HEK293T (cell line): ENCODE measurements at regions not wholly inside any gene's neighbourhood (a gene's known extent, or its start where the extent isn't known, plus 50 kb on each side); places are given as distances from the start of the nearest gene placed in this dataset.

Experiments
- CTCF ChIA-PET: fragments of 350-600 bp; formaldehyde crosslinking; extraction: SDS; loops from one replicate; lab custom pipeline; 2021; ENCODE audit warnings: antibody characterized with exemption, inconsistent platforms; lab: Yijun Ruan, JAX
- POLR2A ChIA-PET: fragments of 350-600 bp; formaldehyde crosslinking; extraction: SDS; loops from one replicate; lab custom pipeline; 2020; ENCODE audit warnings: antibody characterized with exemption, inconsistent platforms; lab: Yijun Ruan, JAX
- DNase-seq: peaks from one replicate; pipeline ENCODE4 v3.0.0; 2012; ENCODE audit warnings: mixed read lengths; ENCODE audit errors: extremely low spot score
- ARNT ChIP-seq: fragments of 450-650 bp; IDR thresholded peaks from 2 replicates; pipeline ENCODE4 v1.6.1; 2017; ENCODE audit warnings: mild to moderate bottlenecking
- BHLHE40 ChIP-seq: fragments of 450-650 bp; IDR thresholded peaks from 2 replicates; pipeline ENCODE4 v1.6.1; 2016; ENCODE audit warnings: mild to moderate bottlenecking, moderate library complexity, borderline replicate concordance
- CTBP1 ChIP-seq: fragments of 450-650 bp; IDR thresholded peaks from 2 replicates; pipeline ENCODE4 v1.6.1; 2016; ENCODE audit warnings: borderline replicate concordance
- ELF4 ChIP-seq: fragments of 450-650 bp; IDR thresholded peaks from 2 replicates; pipeline ENCODE4 v1.6.1; 2017; ENCODE audit warnings: antibody characterized with exemption
- FOXA1 ChIP-seq: fragments of 450-650 bp; IDR thresholded peaks from 2 replicates; pipeline ENCODE4 v1.6.1; 2016; ENCODE audit warnings: mild to moderate bottlenecking
- FOXK2 ChIP-seq: fragments of 450-650 bp; IDR thresholded peaks from 2 replicates; pipeline ENCODE4 v1.6.1; 2016; ENCODE audit warnings: mild to moderate bottlenecking
- FOXM1 ChIP-seq: fragments of 450-650 bp; IDR thresholded peaks from 2 replicates; pipeline ENCODE4 v1.6.1; 2017; ENCODE audit warnings: mild to moderate bottlenecking, borderline replicate concordance
- HDGF ChIP-seq: fragments of 450-650 bp; IDR thresholded peaks from 2 replicates; pipeline ENCODE4 v1.6.1; 2017; ENCODE audit warnings: antibody characterized with exemption, borderline replicate concordance
- L3MBTL2 ChIP-seq: fragments of 450-650 bp; conservative IDR thresholded peaks from 2 replicates; pipeline ENCODE4 v1.6.1; 2016; ENCODE audit warnings: mild to moderate bottlenecking
- LEF1 ChIP-seq: fragments of 450-650 bp; IDR thresholded peaks from 2 replicates; pipeline ENCODE4 v1.6.1; 2017; ENCODE audit warnings: mild to moderate bottlenecking, borderline replicate concordance
- NFRKB ChIP-seq: fragments of 450-650 bp; IDR thresholded peaks from 2 replicates; pipeline ENCODE4 v1.6.1; 2016; ENCODE audit warnings: mild to moderate bottlenecking, moderate library complexity
- SP1 ChIP-seq: fragments of 450-650 bp; IDR thresholded peaks from 2 replicates; pipeline ENCODE4 v1.6.1; 2017
- SUZ12 ChIP-seq: fragments of 450-650 bp; IDR thresholded peaks from 2 replicates; pipeline ENCODE4 v1.6.1; 2016; ENCODE audit warnings: mild to moderate bottlenecking
- TARDBP ChIP-seq: fragments of 450-650 bp; IDR thresholded peaks from 2 replicates; pipeline ENCODE4 v1.6.1; 2016
- ZNF384 ChIP-seq: fragments of 450-650 bp; IDR thresholded peaks from 2 replicates; pipeline ENCODE4 v1.6.1; 2016
- TF ChIP-seq, protein P1 (sequence below): fragments of 450-650 bp; IDR thresholded peaks from 2 replicates; pipeline ENCODE4 v1.6.1; 2016

DNA sequence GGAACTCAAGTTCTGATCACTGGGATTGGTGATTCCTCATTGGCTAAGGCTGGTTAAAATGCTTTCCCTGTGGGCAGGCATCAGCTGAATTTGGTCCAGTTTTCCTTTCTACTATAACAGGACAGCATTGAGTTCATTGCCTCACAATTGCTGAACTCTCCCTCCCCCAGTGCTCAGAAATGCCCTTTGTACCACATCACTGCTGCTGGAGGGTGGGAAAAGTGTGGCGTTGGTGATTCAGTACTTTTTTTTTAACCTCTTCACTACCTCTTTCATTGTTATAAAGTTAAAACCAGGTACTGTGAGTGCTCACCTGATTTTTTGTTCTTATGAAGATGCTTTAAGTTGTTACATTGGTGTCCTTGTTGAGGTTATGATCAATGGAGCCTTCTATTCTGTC is 69.3 kb upstream of the IL2 start:
- CTCF ChIA-PET: no interaction called here
- TF ChIP-seq FOXA1: no peak
- no peak for TF ChIP-seq CTBP1
- no peak for TF ChIP-seq L3MBTL2
- POLR2A ChIA-PET: no interaction called here
- DNase-seq: no peak

DNA sequence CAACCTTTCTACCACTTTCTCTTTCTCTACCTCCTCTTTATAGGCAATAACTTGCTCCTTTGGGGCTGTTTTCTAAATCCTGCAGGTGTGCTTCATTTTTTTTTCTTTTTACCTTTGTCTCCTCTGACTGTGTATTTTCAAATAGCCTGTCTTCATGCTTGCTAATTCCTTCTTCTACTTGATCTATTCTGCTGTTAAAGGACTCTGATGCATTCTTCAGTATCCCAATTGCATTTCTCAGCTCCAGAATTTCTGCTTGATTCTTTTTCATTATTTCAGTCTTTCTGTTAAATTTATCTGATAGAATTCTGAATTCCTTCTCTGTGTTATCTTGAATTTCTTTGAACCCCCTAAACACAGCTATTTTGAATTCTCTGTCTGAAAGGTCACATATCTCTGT is 67.7 kb upstream of the IL2 start:
- TF ChIP-seq, protein P1, sequence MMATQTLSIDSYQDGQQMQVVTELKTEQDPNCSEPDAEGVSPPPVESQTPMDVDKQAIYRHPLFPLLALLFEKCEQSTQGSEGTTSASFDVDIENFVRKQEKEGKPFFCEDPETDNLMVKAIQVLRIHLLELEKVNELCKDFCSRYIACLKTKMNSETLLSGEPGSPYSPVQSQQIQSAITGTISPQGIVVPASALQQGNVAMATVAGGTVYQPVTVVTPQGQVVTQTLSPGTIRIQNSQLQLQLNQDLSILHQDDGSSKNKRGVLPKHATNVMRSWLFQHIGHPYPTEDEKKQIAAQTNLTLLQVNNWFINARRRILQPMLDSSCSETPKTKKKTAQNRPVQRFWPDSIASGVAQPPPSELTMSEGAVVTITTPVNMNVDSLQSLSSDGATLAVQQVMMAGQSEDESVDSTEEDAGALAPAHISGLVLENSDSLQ: no peak
- TF ChIP-seq ZNF384 (no peak), SP1 (no peak), ARNT (no peak), CTBP1 (no peak), BHLHE40 (no peak), ELF4 (no peak), LEF1 (no peak), FOXA1 (no peak), NFRKB (no peak), HDGF (no peak), FOXK2 (no peak), SUZ12 (no peak), TARDBP (no peak), FOXM1 (no peak), L3MBTL2 (no peak)
- no peak for DNase-seq
- ChIA-PET POLR2A (no interaction called here), CTCF (no interaction called here)

DNA sequence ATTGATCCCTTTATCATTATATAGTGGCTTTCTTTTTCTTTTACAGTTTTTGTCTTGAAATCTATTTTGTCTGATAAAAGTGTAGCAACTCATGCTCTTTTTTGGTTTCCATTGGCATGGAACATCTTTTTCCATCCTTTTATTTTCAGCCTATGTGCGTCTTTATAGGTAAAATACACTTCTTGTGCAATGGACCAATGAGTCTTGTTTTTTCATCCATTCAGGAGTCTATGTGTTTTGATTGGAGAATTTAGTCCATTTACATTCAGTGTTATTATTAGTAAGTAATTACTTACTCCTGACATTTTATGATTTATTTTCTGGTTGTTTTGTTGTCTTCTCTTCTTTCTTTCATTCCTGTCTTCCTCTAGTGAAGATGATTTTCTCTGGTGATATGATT is 66.4 kb upstream of the IL2 start:
- POLR2A ChIA-PET: no interaction called here
- no peak for DNase-seq
- CTCF ChIA-PET: no interaction called here
- TF ChIP-seq HDGF (no peak), LEF1 (no peak), TARDBP (no peak), FOXK2 (no peak), ELF4 (no peak), ARNT (no peak), NFRKB (no peak), SP1 (no peak), ZNF384 (no peak), BHLHE40 (no peak), SUZ12 (no peak), FOXM1 (no peak), CTBP1 (no peak), FOXA1 (no peak), L3MBTL2 (no peak)
- TF ChIP-seq, protein P1: no peak

DNA sequence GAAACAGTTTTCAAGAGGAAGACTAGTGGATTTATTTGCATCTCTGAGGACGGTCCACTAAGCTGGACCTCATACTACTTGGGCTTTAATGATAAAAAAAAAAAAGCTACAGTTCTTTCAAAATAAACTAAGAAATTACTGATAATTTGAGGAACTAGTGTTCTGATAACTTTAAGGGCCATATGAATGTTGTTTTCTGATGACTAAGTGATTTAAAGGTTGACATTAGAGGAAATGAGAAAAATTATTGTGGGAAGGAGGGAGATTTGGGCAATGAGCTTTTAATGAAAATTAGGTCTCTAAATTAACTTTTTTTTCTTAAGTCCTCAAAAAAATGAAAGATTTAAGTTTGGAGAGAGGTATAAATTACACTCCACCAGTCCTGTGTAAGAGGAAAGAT is 60.8 kb upstream of the IL2 start:
- DNase-seq: no peak
- ChIA-PET POLR2A (no interaction called here), CTCF (no interaction called here)
- no peak for TF ChIP-seq SP1
- no peak for TF ChIP-seq FOXM1
- TF ChIP-seq L3MBTL2: no peak
- no peak for TF ChIP-seq ZNF384
- no peak for TF ChIP-seq TARDBP
- no peak for TF ChIP-seq ELF4
- no peak for TF ChIP-seq SUZ12
- TF ChIP-seq, protein P1: no peak
- TF ChIP-seq NFRKB: no peak
- TF ChIP-seq ARNT: no peak
- no peak for TF ChIP-seq CTBP1

DNA sequence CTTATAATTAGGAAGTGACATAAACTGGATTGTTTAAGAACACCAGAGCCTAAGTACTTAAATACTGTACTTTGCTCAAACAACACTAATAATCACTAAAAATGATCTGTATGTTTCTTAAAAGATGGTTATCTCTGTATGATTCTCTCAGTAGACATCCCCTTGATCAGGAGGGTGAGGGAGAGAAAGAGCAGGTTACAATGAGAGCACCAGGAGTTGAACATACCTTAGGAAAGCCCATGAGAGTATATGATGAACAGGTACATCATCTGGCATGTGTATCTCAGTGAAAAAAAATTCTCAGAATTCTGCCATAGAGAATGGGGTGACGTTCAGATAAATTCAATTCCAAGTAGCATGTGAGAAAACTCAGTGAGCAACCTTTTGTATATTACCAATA is 59.9 kb upstream of the IL2 start:
- CTCF ChIA-PET: no interaction called here
- no peak for DNase-seq
- POLR2A ChIA-PET: no interaction called here
- TF ChIP-seq NFRKB (no peak), ZNF384 (no peak), FOXA1 (no peak), ARNT (no peak), SP1 (no peak), FOXM1 (no peak), L3MBTL2 (no peak), HDGF (no peak), LEF1 (no peak), SUZ12 (no peak), BHLHE40 (no peak), FOXK2 (no peak), ELF4 (no peak), CTBP1 (no peak), TARDBP (no peak)
- TF ChIP-seq, protein P1: no peak

DNA sequence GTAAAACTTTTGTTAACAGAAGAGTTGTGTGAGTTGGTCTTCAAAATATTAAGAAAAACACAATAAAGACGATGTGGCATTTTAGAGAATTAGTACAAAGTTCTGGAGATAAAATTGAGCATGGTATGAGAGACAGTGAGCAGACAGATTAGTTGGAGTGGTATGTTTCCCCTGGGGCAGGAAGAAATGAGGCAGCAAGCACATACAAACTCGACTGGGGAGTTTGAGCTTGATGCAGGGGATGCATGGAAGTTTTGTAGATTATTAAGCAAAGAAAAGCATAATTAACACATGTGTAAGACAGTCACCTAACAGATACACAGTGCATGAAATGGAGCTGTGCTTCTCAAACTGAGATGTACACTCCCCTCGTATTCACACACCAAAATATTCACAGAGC is 58.1 kb upstream of the IL2 start:
- TF ChIP-seq FOXM1 (no peak), FOXA1 (no peak), CTBP1 (no peak), TARDBP (no peak), FOXK2 (no peak), ELF4 (no peak), LEF1 (no peak), ARNT (no peak), HDGF (no peak), L3MBTL2 (no peak), NFRKB (no peak), BHLHE40 (no peak), SUZ12 (no peak), ZNF384 (no peak), SP1 (no peak)
- TF ChIP-seq, protein P1: no peak
- CTCF ChIA-PET: no interaction called here
- no peak for DNase-seq
- POLR2A ChIA-PET: no interaction called here
